ENCODE measurements at regions not wholly inside any gene's neighbourhood (a gene's known extent, or its start where the extent isn't known, plus 50 kb on each side); places are given as distances from the start of the nearest gene placed in this dataset.
A peak's percentile ranks its signal among the peaks of the same experiment; 100 is the strongest.

DNA sequence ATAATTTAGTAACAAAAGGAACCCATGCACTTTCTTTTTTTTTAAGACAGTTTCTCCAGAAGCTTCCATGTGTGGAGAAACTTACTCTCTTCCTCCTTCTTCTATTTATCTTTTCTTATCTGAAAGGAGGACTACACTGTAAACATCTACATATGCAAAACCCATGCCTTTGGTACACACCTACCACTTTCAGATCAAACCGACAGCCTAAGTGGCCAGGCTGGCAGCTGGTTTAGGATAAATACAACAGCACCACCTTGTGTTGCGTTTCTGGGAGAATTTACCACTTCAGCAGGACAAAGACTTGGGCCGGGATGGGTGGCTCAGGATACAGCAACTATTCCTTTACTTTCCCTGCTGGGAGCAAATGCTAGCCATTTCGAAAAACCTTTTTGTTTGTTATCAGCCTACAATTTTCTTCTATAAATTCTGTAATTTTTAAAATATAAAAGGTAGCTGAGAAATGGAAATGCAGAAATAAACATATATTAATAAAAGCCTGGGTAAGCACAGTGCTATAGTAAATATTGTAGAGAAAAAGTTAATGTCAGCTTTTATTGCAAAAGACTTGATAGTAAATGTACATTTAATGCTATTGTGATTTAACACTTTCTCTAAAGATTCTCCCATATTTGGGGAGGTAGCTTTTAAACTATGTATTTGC, 94.0 kb upstream of the RFC3 start:
- DNase-seq (ENCODE audit: extremely low read depth, low read depth), result peak; percentile 67
- peak; percentile 73 for TF ChIP-seq CTCF (IDR thresholded peaks at IDR 0.05; ENCODE audit: low read depth, low read length)

DNA sequence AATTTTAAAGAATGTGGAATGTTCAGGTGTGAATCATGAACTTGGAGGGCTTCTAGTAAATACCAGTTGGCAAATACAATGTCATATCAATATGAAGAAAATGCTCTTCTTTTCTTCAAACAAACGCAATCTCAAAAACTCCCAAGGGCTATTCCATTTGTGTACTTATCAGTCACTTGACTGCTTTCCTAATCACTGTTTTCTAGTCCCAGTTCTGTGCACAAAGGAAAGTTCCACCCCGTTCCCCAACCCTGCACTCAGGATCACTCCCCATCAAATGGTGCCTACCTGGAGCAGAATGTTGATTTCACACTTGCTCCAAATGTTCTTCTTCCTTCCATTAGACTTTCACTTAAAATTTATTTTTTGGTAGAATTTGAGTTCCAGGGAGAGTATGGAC, 92.6 kb upstream of the RFC3 start:
- DNase-seq (ENCODE audit: extremely low read depth, low read depth), result no peak
- no peak for TF ChIP-seq CTCF (IDR thresholded peaks at IDR 0.05; ENCODE audit: low read depth, low read length)

- no peak for DNase-seq (ENCODE audit: extremely low read depth, low read depth)
- TF ChIP-seq CTCF (IDR thresholded peaks at IDR 0.05; ENCODE audit: low read depth, low read length), result no peak
Observed at GRCh38 chr13:33727297-33728083, 90.5 kb upstream of the RFC3 start.

DNA sequence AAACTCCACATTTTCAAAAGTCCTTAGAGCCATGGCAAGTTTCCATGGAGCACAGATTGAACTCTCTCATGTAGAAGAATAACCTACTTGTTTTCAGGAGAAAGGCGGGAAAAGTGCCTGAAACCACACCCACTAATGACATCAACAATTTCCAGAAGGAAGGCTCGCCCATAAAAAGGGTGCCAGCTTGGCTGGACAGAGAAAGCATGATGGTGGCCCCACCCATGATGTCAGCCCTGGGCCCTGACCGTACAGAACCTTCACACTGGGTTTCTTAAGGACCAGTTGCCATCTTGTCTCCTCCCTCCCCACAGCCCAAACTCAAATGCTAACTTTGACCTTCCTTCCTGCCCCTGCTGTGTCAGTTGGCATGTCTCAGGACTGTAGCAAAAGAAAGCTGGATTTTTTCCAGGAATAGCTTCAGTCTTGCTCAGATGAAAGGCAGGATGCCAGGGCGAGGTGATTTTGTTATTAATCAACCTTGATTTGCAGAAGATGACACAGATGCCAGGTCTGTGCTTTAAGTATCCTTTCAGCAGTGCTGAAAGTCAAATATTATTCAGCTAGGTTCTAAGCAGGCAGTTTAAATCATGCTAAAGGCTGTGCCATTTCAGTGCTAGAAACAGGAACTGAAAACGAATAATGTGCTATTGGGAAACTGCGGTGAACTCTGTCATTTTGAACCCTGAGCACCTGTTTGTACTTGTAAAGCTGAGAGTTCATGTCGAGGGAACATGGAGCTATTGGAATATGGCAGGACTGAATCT, 89.5 kb upstream of the RFC3 start:
- no peak for TF ChIP-seq CTCF (IDR thresholded peaks at IDR 0.05; ENCODE audit: low read depth, low read length)
- DNase-seq (ENCODE audit: extremely low read depth, low read depth), result no peak

GRCh38 chr13:33730147-33730546, 87.8 kb upstream of the RFC3 start:
- no peak for TF ChIP-seq CTCF (IDR thresholded peaks at IDR 0.05; ENCODE audit: low read depth, low read length)
- DNase-seq (ENCODE audit: extremely low read depth, low read depth), result no peak

DNA sequence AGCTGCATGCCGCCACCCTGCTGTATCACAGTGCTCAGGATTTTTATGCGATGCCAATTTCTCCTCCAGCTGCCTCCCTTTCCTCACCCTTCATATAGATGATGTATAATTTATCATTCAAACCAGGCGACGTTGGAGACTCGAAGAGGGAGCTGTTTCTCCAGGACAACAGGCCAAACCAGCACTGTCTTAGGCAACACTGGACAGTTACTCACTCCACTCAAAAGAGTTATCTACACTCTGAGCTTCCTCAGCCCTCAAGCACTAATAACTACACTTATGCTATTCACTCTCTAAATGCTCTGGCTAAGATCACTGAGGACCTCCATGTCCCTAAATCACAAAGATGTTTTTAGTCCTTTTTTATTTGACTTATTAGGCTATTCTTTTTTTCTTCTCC, 87.3 kb upstream of the RFC3 start:
- TF ChIP-seq CTCF (IDR thresholded peaks at IDR 0.05; ENCODE audit: low read depth, low read length), result no peak
- no peak for DNase-seq (ENCODE audit: extremely low read depth, low read depth)

DNA sequence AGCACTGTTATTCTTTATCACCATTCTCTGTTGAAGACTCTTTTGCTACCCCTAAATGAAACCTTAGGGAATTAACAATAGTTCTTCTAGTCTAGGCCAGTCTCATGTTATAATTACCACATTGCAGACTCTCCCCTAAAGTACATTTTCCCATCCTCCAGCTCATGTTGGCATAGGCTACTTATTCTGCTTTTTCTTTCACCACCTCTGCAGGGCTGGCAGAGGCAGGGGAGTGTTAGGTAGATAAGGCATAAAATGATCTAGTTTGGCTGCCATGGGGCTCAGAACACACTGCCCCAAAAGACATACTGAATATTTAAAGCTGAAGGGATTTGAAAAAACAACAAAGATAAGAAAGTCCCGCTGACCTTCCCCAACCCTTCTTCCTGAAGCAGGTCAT, 82.7 kb upstream of the RFC3 start:
- DNase-seq (ENCODE audit: extremely low read depth, low read depth), result no peak
- TF ChIP-seq CTCF (IDR thresholded peaks at IDR 0.05; ENCODE audit: low read depth, low read length), result no peak
